BE2C (cell line): ENCODE measurements at regions not wholly inside any gene's neighbourhood (a gene's known extent, or its start where the extent isn't known, plus 50 kb on each side); places are given as distances from the start of the nearest gene placed in this dataset.

ENCODE experiments used
- DNase-seq: peaks from one replicate; pipeline ENCODE4 v3.0.0-alpha.2; 2020
- H3K27me3 ChIP-seq: fragments of 250-450 bp; sonication (Bioruptor Pico); 2 replicates; pipeline ENCODE4 v1.5.1; 2020; ENCODE audit warnings: mild to moderate bottlenecking
- H3K36me3 ChIP-seq: fragments of 250-450 bp; sonication (Bioruptor Pico); 2 replicates; pipeline ENCODE4 v1.5.1; 2020; ENCODE audit warnings: mild to moderate bottlenecking
- H3K4me1 ChIP-seq: fragments of 250-450 bp; sonication (Bioruptor Pico); 2 replicates; pipeline ENCODE4 v1.5.1; 2020
- H3K4me3 ChIP-seq: 2 replicates; pipeline ENCODE4 v1.5.1; 2011; ENCODE audit warnings: low read depth, low read length
- H3K9me3 ChIP-seq: fragments of 250-450 bp; sonication (Bioruptor Pico); 2 replicates; pipeline ENCODE4 v1.5.1; 2020
- CTCF ChIP-seq: IDR thresholded peaks from 2 replicates; pipeline ENCODE4 v1.5.1; 2012; ENCODE audit warnings: mild to moderate bottlenecking, low read depth, low read length

DNA sequence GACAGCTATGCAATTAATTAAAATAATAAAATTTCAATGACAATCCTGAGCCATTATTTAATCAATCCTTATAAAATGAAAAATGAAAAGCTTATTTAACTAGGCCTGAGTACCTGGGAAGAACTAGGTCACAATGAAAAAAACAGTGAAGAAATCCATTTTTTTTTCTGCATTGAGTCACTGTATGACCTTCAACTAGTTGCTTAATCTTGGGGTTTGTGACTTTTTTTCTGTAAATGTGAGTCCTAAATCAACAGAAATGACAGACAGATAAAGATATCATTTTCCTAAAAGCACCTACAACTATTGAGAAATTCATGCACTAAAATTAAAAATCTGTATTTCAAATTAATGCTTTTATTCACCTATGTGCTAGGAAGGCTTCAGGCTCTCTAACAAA is 96.8 kb downstream of the TMEM26 start:
- DNase-seq = no peak
- Histone ChIP-seq H3K27me3 (no peaks in the 10 kb centered on the region), H3K4me1 (no peaks in the 10 kb centered on the region), H3K9me3 (no peaks in the 10 kb centered on the region), H3K4me3 (no peak overlapping the region), H3K36me3 (no peaks in the 10 kb centered on the region)
- no peak for TF ChIP-seq CTCF

DNA sequence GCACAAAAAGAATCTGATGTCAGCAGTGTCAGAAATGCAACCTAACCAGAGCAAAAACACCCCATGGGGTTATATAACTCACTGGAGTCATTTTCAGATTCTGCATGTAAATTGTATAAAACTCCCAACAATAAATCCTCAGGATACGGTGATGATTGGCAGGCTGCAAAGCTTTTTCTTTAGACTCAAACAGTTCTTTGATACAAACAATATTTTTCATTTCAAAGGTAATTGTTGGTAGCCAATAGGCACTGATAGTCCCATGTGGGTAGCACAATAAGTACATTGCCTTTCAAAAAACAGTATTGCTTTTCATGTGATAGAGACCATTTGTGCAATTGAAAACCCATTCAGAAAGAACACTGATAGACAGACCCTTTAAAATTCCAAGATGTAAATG is 98.0 kb downstream of the TMEM26 start:
- no peak overlapping the region for H3K4me3 ChIP-seq
- no peak for DNase-seq
- H3K27me3 ChIP-seq = no peaks in the 10 kb centered on the region
- H3K9me3 ChIP-seq = no peaks in the 10 kb centered on the region
- no peaks in the 10 kb centered on the region for H3K4me1 ChIP-seq
- H3K36me3 ChIP-seq = no peaks in the 10 kb centered on the region
- TF ChIP-seq CTCF = no peak

DNA sequence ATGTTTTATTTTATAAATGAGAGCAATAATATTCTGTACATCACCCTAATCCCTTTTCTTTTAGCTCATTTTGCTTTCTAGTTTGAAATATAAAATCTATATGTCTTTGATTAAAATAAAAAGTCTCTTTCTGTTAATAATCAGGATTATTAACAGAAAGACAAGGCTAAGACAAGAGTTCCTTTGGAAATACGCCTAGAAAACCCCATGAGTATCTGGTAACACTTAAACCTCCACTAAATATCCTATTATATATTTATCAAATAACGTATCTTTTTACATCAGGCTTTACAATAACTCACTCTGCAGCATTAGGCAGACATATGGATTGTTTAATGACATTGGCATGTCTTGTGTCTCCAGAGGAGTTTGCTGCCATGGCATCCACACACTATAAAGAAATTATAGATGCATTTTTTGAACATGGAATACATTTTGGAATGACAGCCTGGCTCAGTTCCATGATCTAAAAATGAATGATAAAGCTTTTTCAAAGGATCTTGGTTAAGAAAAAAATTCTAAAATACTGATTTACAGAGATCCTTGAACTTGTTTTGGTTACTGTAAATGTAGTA is 98.7 kb downstream of the TMEM26 start:
- no peak overlapping the region for H3K4me3 ChIP-seq
- no peaks in the 10 kb centered on the region for H3K27me3 ChIP-seq
- TF ChIP-seq CTCF = no peak
- H3K36me3 ChIP-seq = no peaks in the 10 kb centered on the region
- DNase-seq = no peak
- no peaks in the 10 kb centered on the region for H3K9me3 ChIP-seq
- H3K4me1 ChIP-seq = no peaks in the 10 kb centered on the region

DNA sequence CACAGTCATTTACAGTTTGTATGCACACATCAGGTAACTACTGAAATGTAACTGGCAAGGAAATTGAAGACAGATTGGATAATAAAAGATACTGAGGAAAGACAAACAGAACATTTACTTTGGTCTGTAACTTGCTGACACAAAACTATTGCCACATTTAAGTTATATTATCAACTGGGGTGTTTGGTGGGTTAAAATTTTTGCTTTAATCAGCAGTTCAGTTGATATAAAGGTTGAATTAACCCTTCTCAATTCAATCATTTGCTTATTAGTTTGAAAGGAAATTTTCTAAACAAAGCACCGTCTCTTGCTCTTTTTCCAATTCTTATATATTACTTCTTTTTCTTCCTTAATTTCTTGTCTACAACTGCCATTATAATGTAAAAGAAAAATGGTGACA is 102.4 kb downstream of the TMEM26 start:
- DNase-seq = no peak
- no peaks in the 10 kb centered on the region for H3K36me3 ChIP-seq
- H3K9me3 ChIP-seq = no peaks in the 10 kb centered on the region
- no peaks in the 10 kb centered on the region for H3K27me3 ChIP-seq
- TF ChIP-seq CTCF = no peak
- no peak overlapping the region for H3K4me3 ChIP-seq
- no peaks in the 10 kb centered on the region for H3K4me1 ChIP-seq

- TF ChIP-seq CTCF = no peak
- H3K4me1 ChIP-seq = no peaks in the 10 kb centered on the region
- DNase-seq = no peak
- no peaks in the 10 kb centered on the region for H3K9me3 ChIP-seq
- no peak overlapping the region for H3K4me3 ChIP-seq
- H3K36me3 ChIP-seq = no peaks in the 10 kb centered on the region
- H3K27me3 ChIP-seq = no peaks in the 10 kb centered on the region
These were observed 103.1 kb downstream of the TMEM26 start for GRCh38 chr10:61350068-61350467.

GRCh38 chr10:61346796-61347413 is 106.3 kb downstream of the TMEM26 start:
- Histone ChIP-seq H3K4me1 (no peaks in the 10 kb centered on the region), H3K4me3 (no peak overlapping the region), H3K27me3 (no peaks in the 10 kb centered on the region), H3K36me3 (no peaks in the 10 kb centered on the region), H3K9me3 (no peaks in the 10 kb centered on the region)
- no peak for TF ChIP-seq CTCF
- DNase-seq = no peak
